HT-29 (cell line): ENCODE measurements at regions not wholly inside any gene's neighbourhood (a gene's known extent, or its start where the extent isn't known, plus 50 kb on each side); places are given as distances from the start of the nearest gene placed in this dataset.

Experiments
- DNase-seq: peaks from one replicate; pipeline ENCODE4 v3.0.0-alpha.2; 2015; ENCODE audit warnings: low spot score

DNA sequence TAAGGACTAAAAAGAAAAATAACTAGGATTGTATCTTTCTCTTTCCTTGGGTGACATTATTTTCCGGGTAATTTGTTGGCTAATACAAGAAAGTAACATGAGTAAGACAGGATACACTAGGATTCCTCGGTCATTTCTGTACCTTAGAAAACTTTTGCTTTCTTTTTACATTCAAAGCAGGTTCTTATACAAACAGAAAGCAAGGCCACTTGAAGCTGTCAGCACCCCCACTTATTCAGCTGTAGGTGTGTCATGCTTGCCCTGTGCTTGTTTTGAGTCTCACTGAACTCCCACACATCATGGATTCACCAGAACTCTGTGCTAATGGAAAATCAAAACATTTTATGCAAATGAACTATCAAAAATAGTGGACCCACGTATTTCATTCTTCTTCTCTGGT, 266.8 kb upstream of the CLEC14A start:
- DNase-seq: no peak

DNA sequence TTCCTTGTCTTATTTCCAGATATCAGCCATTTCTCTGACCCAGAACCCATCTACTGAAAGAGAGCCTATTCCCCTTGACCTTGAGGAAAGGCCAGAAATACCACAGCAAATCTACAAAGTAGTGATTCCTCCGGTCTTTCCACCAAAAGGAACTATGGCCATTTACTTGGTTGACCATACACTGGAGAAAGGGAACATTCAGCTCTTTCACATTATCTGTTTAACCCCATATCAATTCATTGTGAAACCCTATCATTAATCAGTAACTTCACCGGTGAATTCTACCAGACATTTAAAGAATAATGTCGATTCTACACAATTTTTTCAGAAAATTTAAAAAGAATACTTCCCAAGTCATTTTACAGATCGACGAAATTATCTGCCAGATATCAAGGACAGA, 265.7 kb upstream of the CLEC14A start:
- no peak for DNase-seq

GRCh38 chr14:38517426-38517825, 261.5 kb upstream of the CLEC14A start:
- DNase-seq: no peak

DNA sequence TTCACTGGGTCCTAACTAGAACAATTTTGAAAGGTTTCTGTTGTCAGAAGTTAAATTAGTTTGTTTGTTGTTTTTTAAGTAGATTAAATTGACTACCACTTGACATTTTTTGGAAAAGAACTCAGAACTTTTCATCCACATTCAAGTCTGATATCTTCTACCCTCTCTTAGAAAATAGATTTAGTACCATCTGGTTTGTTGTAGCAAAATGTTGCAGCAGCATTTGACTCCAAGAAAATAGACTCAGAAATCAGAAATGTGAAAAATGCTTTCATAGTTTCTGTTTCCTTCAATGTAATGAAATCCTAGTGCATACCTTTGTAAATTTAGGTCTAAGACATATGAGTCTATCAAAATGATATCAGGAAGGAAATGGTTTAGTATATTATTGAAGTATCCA, 256.3 kb upstream of the CLEC14A start:
- DNase-seq: no peak

- DNase-seq: no peak
These were observed 251.4 kb upstream of the CLEC14A start for GRCh38 chr14:38507299-38507698.

DNA sequence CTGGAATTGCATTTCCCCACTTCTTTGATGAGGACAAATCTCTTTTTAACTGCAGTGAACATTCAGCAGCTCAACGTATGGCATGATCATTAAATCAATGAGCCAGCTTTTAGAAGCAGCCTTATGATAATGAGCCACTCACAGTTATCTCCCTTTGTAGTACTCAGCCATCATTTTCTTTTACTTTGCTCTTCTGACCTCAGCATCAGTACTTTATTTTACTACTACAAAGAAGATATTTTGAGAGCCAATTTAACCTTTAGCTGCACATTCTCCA, 250.0 kb upstream of the CLEC14A start:
- no peak for DNase-seq

- no peak for DNase-seq
These were observed 249.5 kb upstream of the CLEC14A start for GRCh38 chr14:38505221-38505972.

DNA sequence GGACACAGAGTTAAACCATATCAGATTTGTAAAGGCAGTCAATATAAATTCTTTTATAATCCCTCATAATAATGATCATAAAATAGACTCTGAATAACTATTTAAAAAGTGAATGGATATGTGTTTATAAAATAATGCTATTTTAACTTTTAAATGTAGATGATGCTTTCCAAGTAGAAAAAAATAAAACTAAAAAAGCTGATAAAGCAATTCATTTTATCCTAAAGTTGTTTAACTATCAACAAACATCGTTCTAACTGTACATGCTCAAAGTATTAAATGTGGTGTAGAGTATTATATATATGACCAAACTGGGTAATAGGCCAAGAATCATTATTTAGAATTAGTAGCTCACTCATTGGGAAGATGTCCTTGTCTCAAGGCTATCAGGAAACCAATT, 248.3 kb upstream of the CLEC14A start:
- DNase-seq: no peak

DNA sequence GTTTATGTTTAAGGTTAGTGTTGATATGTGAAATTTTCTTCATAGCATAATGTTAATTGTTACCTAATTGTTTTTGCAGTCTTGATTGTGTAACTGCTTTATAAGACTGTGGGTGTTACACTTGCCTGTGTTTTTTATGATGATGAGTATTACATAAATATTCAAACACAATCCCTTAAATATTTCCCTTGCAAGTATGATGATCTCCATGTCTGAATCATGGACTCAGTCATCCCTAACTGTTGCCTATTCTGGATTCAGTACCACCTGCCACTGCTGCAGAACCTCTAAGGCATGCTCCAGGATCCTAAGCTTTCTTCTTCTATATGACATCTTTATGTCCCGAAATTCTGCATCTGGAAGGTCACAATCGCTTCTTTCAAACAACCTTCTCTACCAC, 246.3 kb upstream of the CLEC14A start:
- no peak for DNase-seq

- DNase-seq: no peak
These were observed 244.2 kb upstream of the CLEC14A start for GRCh38 chr14:38500125-38500524.

- no peak for DNase-seq
These were observed 240.2 kb upstream of the CLEC14A start for GRCh38 chr14:38496092-38496491.

GRCh38 chr14:38490273-38490672, 234.4 kb upstream of the CLEC14A start:
- DNase-seq: no peak

DNA sequence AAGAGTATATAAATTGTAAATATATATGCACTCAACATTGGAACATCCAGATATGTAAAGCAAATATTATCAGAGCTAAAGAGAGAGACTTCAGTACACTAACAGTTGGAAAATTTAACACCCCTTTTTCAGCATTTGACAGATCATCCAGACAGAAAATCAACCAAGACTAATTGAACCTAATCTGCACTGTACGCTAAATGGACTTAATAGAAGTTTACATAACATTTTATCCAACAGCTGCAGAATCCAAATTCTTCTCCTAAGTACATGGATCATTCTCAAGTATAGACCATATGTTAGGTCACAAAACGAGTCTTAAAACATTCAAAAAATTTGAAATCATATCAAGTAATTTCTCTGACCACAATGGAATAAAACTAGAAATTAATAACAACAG, 229.1 kb upstream of the CLEC14A start:
- no peak for DNase-seq

DNA sequence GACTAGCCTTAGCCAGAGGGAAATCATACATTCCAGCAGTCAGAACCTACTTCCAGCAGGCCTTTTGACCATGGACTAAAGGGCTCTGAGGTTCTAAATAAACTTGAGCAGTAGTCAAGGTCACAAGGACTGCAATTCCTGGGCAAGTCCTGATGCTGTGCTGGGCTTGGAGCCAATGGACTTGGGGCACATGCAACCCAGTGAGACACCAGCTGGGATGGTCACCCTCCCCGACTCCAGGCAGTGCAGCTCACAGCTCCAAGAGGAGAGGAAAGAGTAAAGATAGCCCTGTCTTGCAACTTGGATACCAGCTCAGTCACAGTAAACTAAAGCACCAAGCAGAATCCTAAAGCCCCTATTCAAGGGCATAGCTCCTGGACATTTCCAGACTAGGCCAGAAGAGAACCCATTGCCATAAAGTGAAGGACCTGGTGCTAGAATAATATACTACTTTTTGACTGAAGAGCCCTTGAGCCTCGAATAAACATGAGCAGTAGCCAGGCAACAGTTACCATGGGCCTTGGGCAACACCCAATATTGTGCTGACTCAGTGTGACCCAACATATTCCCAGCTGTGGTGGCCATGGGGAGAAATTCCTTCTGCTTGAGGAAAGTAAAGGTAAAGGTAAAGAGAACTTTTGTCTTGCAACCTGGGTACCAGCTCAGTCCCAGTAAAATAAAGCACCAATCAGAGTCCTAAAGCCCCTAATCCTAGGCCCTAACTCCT, 226.2 kb upstream of the CLEC14A start:
- no peak for DNase-seq

GRCh38 chr14:38469156-38469555, 213.3 kb upstream of the CLEC14A start:
- DNase-seq: no peak

- DNase-seq: no peak
These were observed 186.3 kb upstream of the CLEC14A start for GRCh38 chr14:38442208-38442607.

- DNase-seq: no peak
These were observed 176.3 kb upstream of the CLEC14A start for GRCh38 chr14:38432186-38432585.

DNA sequence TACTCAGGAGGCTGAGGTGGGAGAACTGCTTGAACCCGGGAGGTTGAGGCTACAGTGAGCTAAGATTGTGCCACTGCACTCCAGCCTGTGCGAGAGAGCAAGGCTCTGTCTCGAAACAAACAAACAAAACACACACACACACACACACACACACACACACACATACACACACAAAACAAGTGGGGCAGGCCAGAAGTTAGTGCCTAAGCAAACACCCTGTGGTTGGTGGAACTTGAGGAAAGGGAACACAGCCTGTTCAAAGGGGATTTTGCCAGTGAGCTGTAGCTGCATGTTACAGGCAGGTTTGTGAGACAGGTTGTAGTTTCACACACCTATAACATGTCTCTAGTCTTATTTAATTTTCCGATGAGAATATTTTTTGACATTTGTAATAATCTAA, 175.3 kb upstream of the CLEC14A start:
- no peak for DNase-seq

GRCh38 chr14:38430522-38430921, 174.6 kb upstream of the CLEC14A start:
- no peak for DNase-seq

DNA sequence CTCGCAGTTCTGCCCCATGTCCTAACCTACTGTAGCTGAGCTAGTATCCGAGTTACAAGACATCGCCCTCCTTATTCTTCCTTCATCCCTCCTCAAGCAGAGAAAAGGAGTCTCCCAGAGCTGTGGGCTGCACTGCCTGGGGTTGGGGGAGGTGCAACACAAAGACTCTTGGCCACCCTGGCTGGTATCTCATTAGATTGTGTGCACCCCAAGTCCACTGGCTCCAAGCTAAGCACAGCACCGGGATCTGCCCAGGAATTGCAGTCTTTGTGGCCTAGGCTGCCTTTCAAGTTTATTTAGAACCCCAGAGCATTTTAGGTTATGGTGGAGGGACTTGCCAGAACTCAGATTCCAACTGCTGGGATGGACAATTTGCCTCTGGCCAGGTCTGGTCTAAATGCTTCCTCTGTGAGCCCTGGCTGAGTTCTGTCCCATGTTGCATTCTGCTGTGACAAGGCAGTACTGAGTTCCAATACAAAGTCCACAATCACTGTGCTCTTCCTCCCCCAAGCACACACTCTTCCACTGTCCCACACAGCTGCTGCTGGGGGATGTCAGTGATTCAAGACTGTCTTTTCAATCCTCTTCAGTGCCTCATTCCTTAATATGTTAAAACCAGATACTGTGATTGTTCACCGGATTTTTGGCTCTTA, 169.6 kb upstream of the CLEC14A start:
- no peak for DNase-seq

DNA sequence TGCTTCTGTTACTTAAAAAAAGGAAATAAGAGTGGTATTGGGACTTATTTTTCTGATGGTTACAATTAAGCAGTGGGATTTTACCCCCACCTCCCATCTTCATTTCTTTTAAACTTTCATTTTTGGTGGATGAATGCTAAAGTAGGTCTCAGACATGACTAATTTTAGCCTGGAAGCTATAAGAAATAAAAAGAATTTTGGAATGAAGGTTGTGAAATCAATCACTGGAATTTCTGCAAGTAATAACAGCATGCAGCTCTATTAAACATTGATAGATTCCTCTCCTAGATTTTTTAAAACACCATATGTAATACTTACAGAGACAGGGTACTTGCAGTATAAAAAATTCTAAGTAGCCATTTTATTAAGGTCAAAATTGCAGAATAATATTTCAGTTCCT, 164.2 kb upstream of the CLEC14A start:
- DNase-seq: no peak

GRCh38 chr14:38419579-38419978, 163.7 kb upstream of the CLEC14A start:
- no peak for DNase-seq

DNA sequence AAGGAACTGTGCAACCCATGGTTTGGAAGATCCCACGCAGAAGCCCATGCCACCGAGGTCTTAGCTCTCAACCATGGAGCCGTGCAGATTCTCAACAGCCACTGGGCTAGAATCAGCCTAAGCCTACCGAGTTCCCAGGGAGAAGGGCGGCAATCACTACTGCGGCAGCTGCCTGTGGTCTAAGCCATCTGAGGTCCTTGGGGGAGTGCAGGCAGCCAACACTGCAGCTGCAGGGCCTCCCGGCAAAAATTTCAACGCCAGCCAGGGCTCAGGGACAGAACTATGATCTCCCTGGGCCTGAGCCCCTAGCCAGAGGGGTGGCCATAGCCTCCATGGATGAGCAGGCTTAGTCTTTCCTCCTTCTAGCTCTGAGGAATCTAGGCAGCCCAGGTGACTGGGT, 156.8 kb upstream of the CLEC14A start:
- no peak for DNase-seq
